SK-MEL-5 (cell line): ENCODE measurements at regions not wholly inside any gene's neighbourhood (a gene's known extent, or its start where the extent isn't known, plus 50 kb on each side); places are given as distances from the start of the nearest gene placed in this dataset.

Experiments
- DNase-seq: peaks from one replicate; pipeline ENCODE4 v3.0.0-alpha.2; 2016; ENCODE audit warnings: low read depth, low spot score
- in situ Hi-C: cut with HindIII; loops from 2 replicates; pipeline ENCODE4 v1.10.0; 2016; ENCODE audit warnings: low sequenced_read_pairs, high pct_unique_total_duplicates, low pct_unique_long_range_greater_than_20kb

DNA sequence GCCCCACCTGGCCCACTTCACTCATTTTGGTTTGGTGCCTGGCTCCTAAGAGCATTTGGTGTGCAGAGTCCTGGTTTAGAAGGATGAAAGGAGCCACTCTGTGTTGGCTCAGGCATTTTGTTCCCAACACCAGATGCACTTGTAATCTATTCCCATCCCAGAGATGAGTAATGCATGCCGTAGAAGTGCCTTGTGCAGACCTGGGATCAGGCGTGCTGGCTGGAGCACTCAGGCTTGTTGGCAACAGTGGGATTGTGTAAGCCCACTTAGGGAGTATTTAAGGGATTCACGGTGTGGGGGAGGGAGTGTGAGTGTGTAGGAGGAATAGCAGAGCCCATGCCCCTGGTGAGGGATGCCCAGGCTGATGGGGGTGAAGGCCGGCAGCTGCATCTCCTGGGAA, 501.5 kb upstream of the TBX3 start:
- in situ Hi-C loops: no loop called here
- no peak for DNase-seq

DNA sequence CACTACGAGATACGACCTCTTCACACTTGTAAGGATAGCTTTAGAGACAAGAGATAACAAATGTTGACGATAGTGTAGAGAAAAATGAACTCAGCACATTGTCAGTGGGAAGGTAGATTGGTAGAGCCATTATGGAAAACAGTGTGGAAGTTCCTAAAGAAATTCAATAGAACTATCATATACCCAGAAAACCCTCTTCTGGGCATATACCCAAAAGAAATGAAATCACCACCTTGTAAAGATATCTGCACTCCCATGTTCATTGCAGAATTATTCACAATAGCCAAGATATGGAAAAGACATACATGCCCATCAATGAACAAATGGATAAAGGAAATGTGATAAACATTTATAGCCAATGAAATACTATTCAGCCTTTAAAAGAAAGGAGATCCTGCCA, 499.8 kb upstream of the TBX3 start:
- DNase-seq: no peak
- in situ Hi-C loops: no loop called here

DNA sequence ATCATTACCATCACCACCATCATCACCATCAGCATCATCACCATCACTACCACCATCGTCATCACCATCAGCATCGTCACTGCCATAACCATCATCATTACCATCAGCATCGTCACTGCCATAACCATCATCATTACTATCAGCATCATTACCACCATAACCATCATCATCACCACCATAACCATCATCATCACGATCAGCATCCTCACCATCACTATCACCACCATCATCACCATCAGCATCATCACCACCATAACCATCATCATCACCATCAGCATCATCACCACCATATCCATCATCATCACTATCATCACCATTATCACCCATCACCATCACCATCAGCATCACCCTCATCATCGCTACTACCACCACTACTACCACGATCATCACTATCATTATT, 493.9 kb upstream of the TBX3 start:
- in situ Hi-C loops: no loop called here
- DNase-seq: no peak

DNA sequence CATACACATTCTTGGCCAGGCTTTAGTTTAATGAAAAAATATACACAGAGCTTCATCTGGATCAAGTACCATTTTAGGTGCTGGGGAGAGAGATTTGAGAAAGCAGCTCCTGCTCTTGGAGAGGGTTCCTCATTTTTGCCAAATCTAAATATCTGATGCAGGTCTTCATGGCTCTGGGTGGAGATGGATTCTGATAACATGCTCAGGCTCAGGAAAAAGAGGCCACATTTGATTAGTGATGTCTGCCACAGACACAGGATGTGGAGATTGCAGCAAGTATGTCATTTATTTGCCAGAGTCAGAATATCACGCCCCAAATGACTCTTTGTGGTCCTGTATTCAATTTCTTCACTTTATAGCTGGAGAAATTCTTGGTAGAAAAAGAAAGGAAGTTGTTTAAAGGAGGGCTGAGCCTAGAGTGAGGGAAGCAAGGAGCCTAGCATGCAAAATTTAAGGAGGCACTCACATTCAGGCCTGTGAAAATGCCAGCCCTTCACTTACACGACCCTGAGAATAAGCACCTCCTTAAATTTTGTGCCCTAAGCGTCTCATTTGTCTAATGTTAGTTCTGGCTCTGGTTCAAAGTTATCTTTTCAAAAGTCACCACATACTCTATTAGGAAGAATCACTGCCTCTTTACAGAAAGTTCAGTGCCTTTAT, 492.9 kb upstream of the TBX3 start:
- in situ Hi-C loops: no loop called here
- DNase-seq: no peak

DNA sequence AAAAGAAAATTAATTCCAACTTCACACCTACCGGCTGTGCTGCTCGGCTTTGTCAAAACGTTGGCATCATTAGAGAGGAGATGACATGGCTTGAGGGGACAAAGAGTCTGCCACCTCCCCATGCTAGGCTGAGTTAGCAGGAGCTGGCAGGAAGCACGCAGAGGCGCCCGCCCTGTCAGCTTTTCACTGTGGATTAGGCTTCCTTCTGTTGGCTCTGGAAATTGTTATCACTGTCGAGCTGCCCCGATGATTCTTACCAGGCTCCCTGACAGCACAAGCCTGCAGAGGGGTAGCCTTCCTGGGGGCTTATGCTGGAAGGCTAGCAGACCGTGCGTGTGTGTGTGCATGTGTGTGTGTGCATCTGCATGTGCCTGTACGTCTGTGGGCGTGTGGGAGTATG, 490.9 kb upstream of the TBX3 start:
- in situ Hi-C loops: no loop called here
- DNase-seq: no peak

DNA sequence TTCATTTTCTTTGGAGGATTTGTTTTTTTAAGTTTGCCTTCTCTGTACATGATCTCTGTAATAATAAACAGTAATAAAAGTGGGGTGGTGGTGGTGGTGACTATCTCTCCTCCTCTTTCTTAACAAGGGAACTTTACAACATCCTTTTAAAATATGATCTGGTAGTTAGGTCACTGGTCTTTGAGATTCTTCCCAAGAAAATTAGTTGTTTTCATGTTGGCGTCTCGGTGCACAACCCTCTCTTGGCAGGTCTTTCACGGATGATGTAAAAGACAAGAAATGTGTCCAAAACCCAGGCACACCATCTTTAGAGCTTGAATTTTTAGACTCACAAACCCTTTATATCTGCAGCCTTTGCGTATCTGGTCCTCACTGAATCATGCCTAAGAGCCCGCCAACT, 488.5 kb upstream of the TBX3 start:
- DNase-seq: no peak
- in situ Hi-C loops: no loop called here

DNA sequence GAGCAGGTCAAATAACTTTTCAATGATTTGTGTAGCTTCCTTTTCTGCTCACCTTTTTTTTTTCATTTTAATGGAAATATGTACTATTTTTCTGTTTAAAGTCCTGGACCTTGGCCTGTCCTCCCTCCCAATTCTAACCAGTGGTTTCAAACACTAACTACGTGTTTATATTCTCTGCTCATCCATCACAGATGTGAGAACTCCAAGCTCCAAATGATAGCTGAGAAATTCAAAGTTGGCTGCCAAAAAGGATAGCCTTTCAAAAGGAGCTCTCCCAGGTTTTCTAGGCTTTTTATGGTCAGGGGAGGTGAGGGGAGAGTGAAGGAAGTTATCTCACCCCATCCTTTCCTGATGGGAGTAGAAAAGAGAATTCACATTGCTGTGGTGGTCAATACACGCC, 486.0 kb upstream of the TBX3 start:
- no peak for DNase-seq
- in situ Hi-C loops: no loop called here

DNA sequence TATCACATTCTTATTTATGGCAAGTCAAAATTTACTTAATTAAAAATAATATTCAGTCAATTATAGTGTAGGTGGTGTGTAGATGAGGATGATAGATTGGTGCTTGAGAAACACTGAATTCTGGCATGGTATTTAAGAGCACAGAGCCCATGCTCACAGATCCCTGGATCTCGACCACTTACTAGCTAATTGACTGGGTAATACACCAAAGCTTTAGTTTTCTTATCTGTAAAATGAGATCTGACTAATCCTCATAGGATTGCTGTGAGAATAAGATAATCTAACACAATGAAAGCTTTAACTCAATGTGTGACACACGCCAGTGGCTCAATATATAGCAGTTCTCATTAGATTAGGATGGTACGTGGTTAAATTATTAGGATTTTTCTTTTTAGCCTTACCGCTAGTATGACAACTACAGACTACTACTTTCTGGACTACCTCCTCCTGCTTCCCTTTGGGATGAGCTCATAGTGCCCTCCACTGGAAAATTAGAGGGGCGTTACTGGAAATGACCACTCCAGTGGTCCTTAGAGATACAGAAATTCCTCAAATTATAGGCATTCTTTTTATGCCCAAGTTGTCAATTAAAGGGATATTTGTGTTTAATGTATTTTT, 482.8 kb upstream of the TBX3 start:
- in situ Hi-C loops: no loop called here
- peak; percentile 38 for DNase-seq

DNA sequence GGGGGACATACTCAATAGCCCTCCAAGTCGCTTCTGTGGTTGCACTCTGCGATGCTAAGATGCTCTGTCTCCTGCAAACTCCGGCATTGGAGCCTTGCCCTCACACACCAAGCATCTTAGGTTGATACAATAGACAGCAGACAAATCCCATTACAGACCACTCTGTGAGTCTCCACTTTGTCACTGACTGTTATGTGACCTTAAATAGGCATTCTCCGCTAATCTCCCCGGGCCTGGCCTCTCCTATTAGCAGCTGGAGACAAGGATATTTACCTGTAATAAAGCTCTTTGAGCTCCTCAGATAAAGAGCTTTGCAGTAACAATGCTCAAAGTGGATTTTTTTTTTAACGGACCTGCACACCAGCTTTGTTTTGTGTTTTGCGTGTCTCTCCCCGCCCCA, 479.7 kb upstream of the TBX3 start:
- no peak for DNase-seq
- in situ Hi-C loops: no loop called here

DNA sequence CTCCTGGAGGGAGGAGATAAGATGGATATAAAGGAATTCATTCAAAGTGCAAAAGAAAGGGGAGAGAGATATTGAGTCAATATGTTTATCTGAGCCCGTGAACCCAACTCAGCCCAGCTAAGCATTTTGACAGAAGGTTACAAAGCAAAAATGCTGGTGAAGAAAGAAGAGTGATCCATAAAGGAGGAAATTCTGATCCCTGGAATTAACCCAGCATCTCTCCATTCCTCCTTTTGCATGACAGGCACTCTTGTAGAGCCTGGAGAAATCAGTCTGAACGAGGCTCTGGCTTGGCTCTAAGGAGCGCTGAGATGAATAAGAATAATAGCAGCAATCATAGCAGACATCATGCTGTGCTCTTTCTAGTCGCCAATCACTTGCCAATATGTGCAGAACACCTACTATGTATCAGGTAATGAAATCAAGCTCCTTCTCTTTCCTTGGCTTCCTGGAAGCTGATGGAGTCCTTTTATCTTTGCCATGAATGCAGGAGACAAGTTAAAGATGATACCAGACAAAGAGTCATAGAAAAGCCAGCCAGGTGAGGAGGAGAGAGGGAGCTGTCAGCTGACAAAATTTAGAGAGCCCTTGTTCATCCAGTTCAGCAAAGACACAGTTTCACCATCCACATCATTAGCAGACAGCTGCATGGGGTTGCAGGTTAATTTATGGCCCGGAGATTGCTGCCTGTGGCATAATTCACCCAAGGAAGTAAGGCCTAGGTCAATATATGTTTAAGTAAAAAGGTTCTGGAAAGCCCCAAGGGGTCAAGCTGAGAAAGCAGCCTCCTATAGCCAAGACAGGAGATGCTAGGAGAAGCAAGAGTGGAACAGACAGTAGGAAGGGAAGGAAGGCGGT, 476.5 kb upstream of the TBX3 start:
- in situ Hi-C loops: no loop called here
- no peak for DNase-seq

DNA sequence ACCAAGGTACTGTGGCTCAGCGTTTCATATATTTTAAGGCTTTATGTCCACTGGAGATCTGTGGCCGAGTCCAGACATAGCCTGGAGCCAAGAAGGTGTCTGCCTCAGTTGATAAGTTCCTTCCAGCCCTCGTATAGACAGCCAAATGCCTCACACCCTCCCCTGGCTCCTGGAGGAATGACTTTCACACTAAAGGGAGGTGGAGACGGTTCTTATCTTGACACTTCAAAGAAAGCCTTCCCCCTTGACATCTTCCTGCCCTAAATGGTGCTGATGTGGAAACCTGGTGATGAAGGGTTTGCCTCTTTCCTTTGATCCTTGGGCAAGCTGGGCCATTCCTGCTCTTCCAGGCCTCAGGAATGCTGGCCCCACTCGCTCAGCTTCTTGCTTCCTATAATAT, 474.8 kb upstream of the TBX3 start:
- in situ Hi-C loops: no loop called here
- no peak for DNase-seq

DNA sequence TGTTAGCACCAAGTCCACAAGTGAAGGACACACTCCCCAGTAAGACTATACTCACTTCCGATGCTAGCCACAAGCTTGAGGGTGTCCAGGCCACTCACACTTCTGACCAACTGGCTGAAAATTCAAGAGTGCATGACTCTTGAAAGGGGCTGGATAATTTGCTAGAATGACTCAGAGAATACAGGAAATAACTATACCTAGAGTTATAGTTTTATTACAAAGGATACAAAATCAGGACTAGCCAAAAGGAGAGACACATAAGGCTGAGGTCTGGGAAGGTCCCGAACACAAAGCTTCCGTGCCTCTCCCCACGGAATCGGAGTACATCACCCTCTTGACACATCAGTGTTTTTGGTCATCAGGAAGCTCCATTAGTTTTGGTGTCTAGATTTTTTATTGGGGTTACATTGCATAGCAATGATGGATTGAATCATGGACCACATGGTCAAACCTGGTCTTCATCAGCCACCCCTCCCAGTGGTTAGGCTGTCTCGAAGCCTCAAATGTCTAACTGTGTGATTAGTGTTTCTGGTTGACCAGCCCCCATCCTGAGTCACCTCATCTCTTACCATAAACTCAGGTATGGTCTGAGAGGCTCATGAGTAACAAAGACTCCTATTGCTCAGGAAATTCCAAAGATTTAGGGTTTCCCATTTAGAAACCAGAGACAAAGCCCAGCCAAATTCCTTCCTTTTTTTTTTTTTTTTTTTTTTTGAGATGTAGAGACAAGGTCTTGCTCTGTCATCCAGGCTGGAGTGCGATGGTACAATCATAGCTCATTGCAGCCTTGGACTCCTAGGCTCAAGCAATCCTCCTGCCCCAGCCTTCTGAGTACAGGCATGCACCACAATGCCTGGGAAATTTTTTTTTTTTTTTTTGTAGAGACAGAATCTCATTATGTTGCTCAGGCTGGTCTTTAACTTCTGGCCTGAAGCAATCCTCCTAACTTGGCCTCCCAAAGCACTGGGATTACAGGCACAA, 472.0 kb upstream of the TBX3 start:
- in situ Hi-C loops: no loop called here

DNA sequence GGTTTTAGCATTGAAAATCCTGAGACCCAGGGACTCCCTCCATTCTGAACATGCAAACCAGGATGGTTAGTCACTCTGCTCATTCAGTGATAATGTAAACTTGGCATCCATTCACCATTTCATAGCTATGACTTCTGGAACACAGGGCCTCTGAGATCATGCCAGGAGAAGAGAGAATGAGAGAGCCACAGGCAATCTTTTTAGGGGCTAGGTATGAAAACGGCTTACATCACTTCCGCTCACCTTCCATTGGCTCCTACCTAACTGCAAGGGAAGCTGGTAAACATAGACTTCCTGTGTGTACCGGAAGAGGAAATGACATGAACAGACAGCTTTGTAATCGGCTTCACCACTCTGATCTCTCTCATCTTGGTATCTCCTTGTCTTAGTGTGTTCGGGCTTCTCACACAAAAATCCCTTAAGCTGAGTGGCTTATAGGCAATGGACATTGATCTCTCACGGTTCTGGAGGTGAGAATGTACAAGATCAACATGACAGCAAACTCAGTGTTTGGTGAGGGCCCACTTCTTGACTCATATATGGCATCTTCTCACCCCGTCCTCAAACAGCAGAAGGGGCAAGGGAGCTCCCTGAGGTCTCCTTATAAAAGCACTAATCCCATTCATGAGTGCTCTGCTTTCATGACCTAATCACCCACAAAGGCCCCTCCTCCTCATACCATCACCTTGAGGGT, 465.9 kb upstream of the TBX3 start:
- in situ Hi-C loops: no loop called here
- no peak for DNase-seq

More for the DNA sequence above, 472.0 kb upstream of the TBX3 start:
- no peak for DNase-seq

DNA sequence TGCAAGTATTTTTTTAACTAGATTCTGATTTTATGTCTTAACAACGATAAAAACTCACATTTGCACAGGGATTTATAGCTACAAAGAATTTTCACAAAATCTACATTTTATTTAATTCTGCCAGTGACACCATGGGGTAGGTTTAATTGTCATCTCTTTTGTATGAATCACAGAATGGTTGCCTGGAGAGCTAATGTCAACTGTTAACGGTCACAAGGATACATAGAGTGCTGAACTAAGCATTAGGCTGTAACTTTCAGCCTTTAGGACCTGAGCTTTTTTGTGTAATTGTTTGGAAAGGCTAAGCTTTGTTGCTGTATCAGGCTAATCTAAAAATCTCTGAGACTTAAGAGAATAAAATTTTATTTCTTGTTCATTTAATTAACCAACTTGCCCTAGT, 465.3 kb upstream of the TBX3 start:
- DNase-seq: no peak
- in situ Hi-C loops: no loop called here

DNA sequence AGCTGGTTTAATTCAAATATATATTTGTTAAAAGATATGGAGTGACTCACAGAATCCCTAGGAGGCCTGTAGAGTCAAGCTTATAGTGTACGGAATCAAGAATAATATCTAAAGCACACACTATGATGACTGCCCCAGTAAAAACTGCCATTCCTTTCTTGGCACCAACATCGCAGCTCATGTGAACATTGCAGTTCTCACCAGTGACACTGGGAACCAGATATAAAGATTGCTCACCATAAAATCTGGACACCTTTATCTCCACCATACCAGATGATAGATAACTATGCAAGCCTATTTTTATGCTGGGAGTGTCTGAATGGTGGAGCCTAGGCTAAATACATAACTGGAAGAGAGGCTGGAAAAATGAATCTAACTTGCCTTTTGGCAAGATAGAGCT, 463.9 kb upstream of the TBX3 start:
- DNase-seq: no peak
- in situ Hi-C loops: no loop called here

DNA sequence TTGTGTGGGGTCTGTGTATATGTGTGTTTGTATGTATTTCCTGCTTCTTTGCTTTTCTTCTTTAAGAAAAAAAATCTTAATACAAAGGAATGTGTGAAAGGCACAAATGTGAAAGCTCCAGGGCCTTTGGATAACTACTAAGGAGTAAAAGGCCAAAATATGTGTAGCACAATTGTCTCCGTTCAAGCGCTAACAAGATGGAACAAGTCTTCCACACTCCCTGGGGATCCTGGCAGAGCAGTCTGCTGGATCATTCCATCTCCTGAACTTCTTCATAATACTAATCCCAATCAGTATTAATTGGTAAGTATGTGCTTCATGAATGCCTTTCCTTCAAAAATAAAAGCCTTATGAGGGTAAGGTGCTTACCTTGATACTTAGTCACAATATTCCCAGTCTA, 462.5 kb upstream of the TBX3 start:
- in situ Hi-C loops: no loop called here
- no peak for DNase-seq

DNA sequence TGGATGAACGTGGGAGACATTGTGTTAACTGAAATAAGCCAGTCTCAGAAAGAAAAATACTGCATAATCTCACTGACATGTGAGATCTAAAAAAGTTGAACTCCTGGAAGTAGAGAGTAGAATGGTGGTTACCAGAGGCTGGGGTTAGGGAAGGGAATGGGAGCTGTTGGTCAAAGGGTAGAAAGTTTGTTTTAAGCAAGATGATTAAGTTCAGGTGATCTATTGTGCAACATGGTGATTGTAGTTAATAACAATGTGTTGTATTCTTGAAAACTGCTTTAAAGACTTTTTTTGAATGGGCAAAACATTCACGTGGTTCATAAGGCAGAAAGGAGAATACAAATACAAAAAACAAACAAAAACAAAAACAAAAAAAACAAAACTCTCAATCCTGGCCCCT, 460.4 kb upstream of the TBX3 start:
- in situ Hi-C loops: no loop called here

More for the DNA sequence above, 460.4 kb upstream of the TBX3 start:
- no peak for DNase-seq
